Cardiac muscle cell (in vitro differentiated cells and primary cell): ENCODE measurements at regions not wholly inside any gene's neighbourhood (a gene's known extent, or its start where the extent isn't known, plus 50 kb on each side); places are given as distances from the start of the nearest gene placed in this dataset.
A peak's percentile ranks its signal among the peaks of the same experiment; 100 is the strongest.

Source experiments
- DNase-seq, 2 donors: peaks; one replicate each; pipeline versions ENCODE4 v3.0.0 to v3.0.0-alpha.2; 2010 to 2017; ENCODE audit warnings: low read depth in 1 of 2, low spot score in 1 of 2
- H3K27ac ChIP-seq: fragments of 200-600 bp; sonication (generic); 2 replicates; pipeline ENCODE4 v1.5.1; 2016
- H3K27me3 ChIP-seq: fragments of 200-600 bp; sonication (generic); 2 replicates; pipeline ENCODE4 v1.6.0; 2016; ENCODE audit warnings: control low read depth
- H3K36me3 ChIP-seq: fragments of 200-600 bp; sonication (generic); 2 replicates; pipeline ENCODE4 v1.5.1; 2016; ENCODE audit warnings: control low read depth
- H3K4me1 ChIP-seq: fragments of 200-600 bp; sonication (generic); 2 replicates; pipeline ENCODE4 v1.8.1; 2017; ENCODE audit warnings: low read depth, mild to moderate bottlenecking, mixed run types
- H3K4me3 ChIP-seq: fragments of 200-600 bp; sonication (generic); 2 replicates; pipeline ENCODE4 v1.5.1; 2016; ENCODE audit warnings: mild to moderate bottlenecking
- H3K9me3 ChIP-seq: fragments of 200-600 bp; sonication (generic); 2 replicates; pipeline ENCODE4 v1.5.1; 2017; ENCODE audit warnings: low read depth, mild to moderate bottlenecking, control low read depth
- CTCF ChIP-seq: IDR thresholded peaks from 2 replicates; pipeline ENCODE4 v1.5.1; 2012; ENCODE audit warnings: low read depth, mild to moderate bottlenecking, low read length

- H3K4me3 ChIP-seq: no peak overlapping the region
- no peak for TF ChIP-seq CTCF
Observed at GRCh38 chr7:18165166-18165565, 137.5 kb upstream of the PRPS1L1 start.

GRCh38 chr7:18166002-18166401, 138.4 kb upstream of the PRPS1L1 start:
- Histone ChIP-seq H3K9me3 (no peaks in the 10 kb centered on the region), H3K4me3 (no peak overlapping the region), H3K4me1 (no peaks in the 10 kb centered on the region), H3K27me3 (no peaks in the 10 kb centered on the region), H3K36me3 (no peaks in the 10 kb centered on the region), H3K27ac (no peak overlapping the region)
- DNase-seq: peak in 1 of 2 donors; percentile 30
- no peak for TF ChIP-seq CTCF

More at GRCh38 chr7:18165166-18165565, 137.5 kb upstream of the PRPS1L1 start:
- no peaks in the 10 kb centered on the region for H3K9me3 ChIP-seq
- H3K27me3 ChIP-seq: no peaks in the 10 kb centered on the region
- H3K36me3 ChIP-seq: no peaks in the 10 kb centered on the region
- H3K27ac ChIP-seq: no peak overlapping the region
- peak in 1 of 2 donors; percentile 36 for DNase-seq
- H3K4me1 ChIP-seq: no peaks in the 10 kb centered on the region

GRCh38 chr7:18167815-18168214, 140.2 kb upstream of the PRPS1L1 start:
- Histone ChIP-seq H3K36me3 (no peaks in the 10 kb centered on the region), H3K27ac (no peak overlapping the region), H3K4me3 (no peak overlapping the region), H3K4me1 (no peaks in the 10 kb centered on the region), H3K27me3 (no peaks in the 10 kb centered on the region), H3K9me3 (no peaks in the 10 kb centered on the region)
- peak in 1 of 2 donors; percentile 17 for DNase-seq
- TF ChIP-seq CTCF: no peak

- no peak for TF ChIP-seq CTCF
- Histone ChIP-seq H3K4me3 (no peak overlapping the region), H3K36me3 (no peaks in the 10 kb centered on the region), H3K27me3 (no peaks in the 10 kb centered on the region), H3K4me1 (peaks cover 3% of the 10 kb centered on the region), H3K27ac (no peak overlapping the region), H3K9me3 (no peaks in the 10 kb centered on the region)
- no peak for DNase-seq
Observed at GRCh38 chr7:18174996-18175395, 147.3 kb upstream of the PRPS1L1 start.

- no peak overlapping the region for H3K27ac ChIP-seq
- no peaks in the 10 kb centered on the region for H3K27me3 ChIP-seq
- no peak for TF ChIP-seq CTCF
- DNase-seq: peak in 1 of 2 donors; percentile 54
- H3K36me3 ChIP-seq: no peaks in the 10 kb centered on the region
- H3K4me3 ChIP-seq: no peak overlapping the region
- no peaks in the 10 kb centered on the region for H3K9me3 ChIP-seq
- H3K4me1 ChIP-seq: peaks cover 3% of the 10 kb centered on the region
Observed at GRCh38 chr7:18175801-18176450, 148.3 kb upstream of the PRPS1L1 start.
